ENCODE measurements at regions not wholly inside any gene's neighbourhood (a gene's known extent, or its start where the extent isn't known, plus 50 kb on each side); places are given as distances from the start of the nearest gene placed in this dataset.

GRCh38 chr15:78696436-78696835 lies 55.4 kb upstream of the CHRNB4 start (continued):
- TF ChIP-seq ZNF532 (CRISPR knock-in tag; IDR thresholded peaks at IDR 0.05; ENCODE audit: borderline replicate concordance) (no peak), GABPB1 (CRISPR knock-in tag; IDR thresholded peaks at IDR 0.05) (no peak), ETV6 (CRISPR knock-in tag; IDR thresholded peaks at IDR 0.05) (no peak), FOXJ3 (CRISPR knock-in tag; IDR thresholded peaks at IDR 0.05; ENCODE audit: borderline replicate concordance) (no peak), IRF1 (CRISPR knock-in tag; IDR thresholded peaks at IDR 0.05) (no peak), ZNF671 (CRISPR knock-in tag; IDR thresholded peaks at IDR 0.05) (no peak)

GRCh38 chr15:78695854-78696253 lies 54.8 kb upstream of the CHRNB4 start:
- TF ChIP-seq CDX4 (CRISPR knock-in tag; IDR thresholded peaks at IDR 0.05; ENCODE audit: borderline replicate concordance) (no peak), NFYB (CRISPR knock-in tag; conservative IDR thresholded peaks at IDR 0.05; ENCODE audit: low read depth) (no peak), EMX1 (CRISPR knock-in tag; IDR thresholded peaks at IDR 0.05) (no peak), ATF6 (CRISPR knock-in tag; IDR thresholded peaks at IDR 0.05) (no peak), ZNF317 (CRISPR knock-in tag; IDR thresholded peaks at IDR 0.05; ENCODE audit: borderline replicate concordance, low read depth) (no peak), ZNF416 (CRISPR knock-in tag; IDR thresholded peaks at IDR 0.05) (no peak), RORB (CRISPR knock-in tag; IDR thresholded peaks at IDR 0.05) (no peak), ZNF512 (CRISPR knock-in tag; IDR thresholded peaks at IDR 0.05; ENCODE audit: borderline replicate concordance) (no peak), PRRX2 (CRISPR knock-in tag; IDR thresholded peaks at IDR 0.05) (no peak), TEAD4 (CRISPR knock-in tag; IDR thresholded peaks at IDR 0.05) (no peak), ZNF671 (CRISPR knock-in tag; IDR thresholded peaks at IDR 0.05) (no peak), AR (CRISPR knock-in tag; IDR thresholded peaks at IDR 0.05) (no peak), KAT7 (CRISPR knock-in tag; IDR thresholded peaks at IDR 0.05; ENCODE audit: borderline replicate concordance) (no peak), JUN (CRISPR knock-in tag; IDR thresholded peaks at IDR 0.05) (no peak), E2F4 (CRISPR knock-in tag; IDR thresholded peaks at IDR 0.05; ENCODE audit: borderline replicate concordance, low read depth) (no peak)
- ChIA-PET POLR2A (no interaction called here), CTCF (interaction anchor here (1.0 to 2.4 kb wide), 7 partner anchors 11 to 57 kb away, joined by 3 to 12 read pairs (median 7); no protein-coding TSS in a partner anchor)
- ATAC-seq = peak; percentile 80
- Mint-ChIP-seq H3K9me3 (no peaks in the 10 kb centered on the region), H3K4me3 (no peak overlapping the region), H3K27me3 (ENCODE audit: low read depth) (no peaks in the 10 kb centered on the region; the same call in 1 of the 2 replicates), H3K27ac (no peak overlapping the region), H3K36me3 (no peaks in the 10 kb centered on the region), H3K4me1 (peaks cover 29% of the 10 kb centered on the region)
- DNase-seq (ENCODE audit: low spot score) = no peak
